Fibroblast of peridontal ligament (primary cell): ENCODE measurements at regions not wholly inside any gene's neighbourhood (a gene's known extent, or its start where the extent isn't known, plus 50 kb on each side); places are given as distances from the start of the nearest gene placed in this dataset.
A peak's percentile ranks its signal among the peaks of the same experiment; 100 is the strongest.

Experiments
- DNase-seq: peaks from one replicate; pipeline ENCODE4 v3.0.0-alpha.2; 2010; ENCODE audit errors: extremely low read depth

GRCh38 chr2:121095257-121096080 is 189.5 kb downstream of the TFCP2L1 start:
- peak; percentile 50 for DNase-seq

GRCh38 chr2:121096611-121097010 is 188.4 kb downstream of the TFCP2L1 start:
- DNase-seq, result no peak

GRCh38 chr2:121098556-121098955 is 186.4 kb downstream of the TFCP2L1 start:
- no peak for DNase-seq

- DNase-seq, result no peak
Measured at GRCh38 chr2:121099329-121100290, 185.4 kb downstream of the TFCP2L1 start.

GRCh38 chr2:121101093-121101715 is 183.8 kb downstream of the TFCP2L1 start:
- DNase-seq, result no peak

- DNase-seq, result no peak
Measured at GRCh38 chr2:121102941-121103340, 182.1 kb downstream of the TFCP2L1 start.

- DNase-seq, result no peak
Measured at GRCh38 chr2:121103960-121104359, 181.0 kb downstream of the TFCP2L1 start.

- no peak for DNase-seq
Measured at GRCh38 chr2:121104721-121105141, 180.3 kb downstream of the TFCP2L1 start.

GRCh38 chr2:121110924-121111323 is 174.1 kb downstream of the TFCP2L1 start:
- no peak for DNase-seq

GRCh38 chr2:121118951-121119350 is 166.1 kb downstream of the TFCP2L1 start:
- no peak for DNase-seq

GRCh38 chr2:121120411-121120810 is 164.6 kb downstream of the TFCP2L1 start:
- DNase-seq, result no peak

- DNase-seq, result no peak
Measured at GRCh38 chr2:121120991-121121390, 164.0 kb downstream of the TFCP2L1 start.

- no peak for DNase-seq
Measured at GRCh38 chr2:121121661-121122060, 163.3 kb downstream of the TFCP2L1 start.

GRCh38 chr2:121123268-121123667 is 161.7 kb downstream of the TFCP2L1 start:
- no peak for DNase-seq

- DNase-seq, result no peak
Measured at GRCh38 chr2:121124330-121124729, 160.7 kb downstream of the TFCP2L1 start.

GRCh38 chr2:121125350-121125749 is 159.7 kb downstream of the TFCP2L1 start:
- DNase-seq, result no peak

GRCh38 chr2:121128741-121129659 is 156.0 kb downstream of the TFCP2L1 start:
- DNase-seq, result no peak

GRCh38 chr2:121129692-121130091 is 155.3 kb downstream of the TFCP2L1 start:
- DNase-seq, result no peak

GRCh38 chr2:121130301-121130850 is 154.6 kb downstream of the TFCP2L1 start:
- DNase-seq, result no peak

GRCh38 chr2:121131375-121131774 is 153.6 kb downstream of the TFCP2L1 start:
- no peak for DNase-seq
